SK-N-SH treated with all-trans-retinoic acid at 6 μM for 48 hours (cell line): ENCODE measurements at regions not wholly inside any gene's neighbourhood (a gene's known extent, or its start where the extent isn't known, plus 50 kb on each side); places are given as distances from the start of the nearest gene placed in this dataset.

Experiments used
- ATAC-seq: fragments of 200-7000 bp; cut with Tn5 transposase; 3 replicates; pipeline ENCODE4 v1.9.1; 2020; ENCODE audit warnings: mild to moderate bottlenecking, moderate library complexity
- ARNTL ChIP-seq: fragments of 450-650 bp; formaldehyde crosslinking; IDR thresholded peaks from 2 replicates; pipeline ENCODE4 v1.5.0; 2020; ENCODE audit warnings: low read depth, mild to moderate bottlenecking, moderate library complexity, borderline replicate concordance
- CSDC2 ChIP-seq: fragments of 250-450 bp; sonication (Bioruptor Pico); IDR thresholded peaks from 2 replicates; pipeline ENCODE4 v1.5.0; 2020; ENCODE audit warnings: mild to moderate bottlenecking, moderate library complexity
- ESRRG ChIP-seq: fragments of 250-450 bp; sonication (Bioruptor Pico); IDR thresholded peaks from 2 replicates; pipeline ENCODE4 v1.6.1; 2021; ENCODE audit warnings: mild to moderate bottlenecking
- GLIS3 ChIP-seq: fragments of 250-450 bp; sonication (Bioruptor Pico); IDR thresholded peaks from 2 replicates; pipeline ENCODE4 v1.5.0; 2020; ENCODE audit warnings: mild to moderate bottlenecking, moderate library complexity
- ISL1 ChIP-seq: fragments of 250-450 bp; sonication (Bioruptor Pico); IDR thresholded peaks from 2 replicates; pipeline ENCODE4 v2.1.2; 2022; ENCODE audit warnings: mild to moderate bottlenecking, moderate library complexity
- OSR1 ChIP-seq: fragments of 250-450 bp; sonication (Bioruptor Pico); IDR thresholded peaks from 2 replicates; pipeline ENCODE4 v1.8.0; 2022; ENCODE audit warnings: moderate library complexity, mild to moderate bottlenecking, inconsistent platforms
- PPARA ChIP-seq: fragments of 250-450 bp; sonication (Bioruptor Pico); IDR thresholded peaks from 2 replicates; pipeline ENCODE4 v1.5.0; 2020; ENCODE audit warnings: mild to moderate bottlenecking, borderline replicate concordance
- RARB ChIP-seq: fragments of 250-450 bp; sonication (Bioruptor Pico); IDR thresholded peaks from 2 replicates; pipeline ENCODE4 v1.8.0; 2021; ENCODE audit warnings: mild to moderate bottlenecking, moderate library complexity
- SNAI2 ChIP-seq: fragments of 250-450 bp; sonication (Bioruptor Pico); IDR thresholded peaks from 2 replicates; pipeline ENCODE4 v1.5.0; 2020; ENCODE audit warnings: mild to moderate bottlenecking, moderate library complexity
- TOX ChIP-seq: fragments of 250-450 bp; sonication (Bioruptor Pico); IDR thresholded peaks from 2 replicates; pipeline ENCODE4 v1.8.0; 2021; ENCODE audit warnings: mild to moderate bottlenecking, moderate library complexity, borderline replicate concordance
- ZC3H10 ChIP-seq: fragments of 250-450 bp; sonication (Bioruptor Pico); IDR thresholded peaks from 2 replicates; pipeline ENCODE4 v1.5.1; 2021; ENCODE audit warnings: mild to moderate bottlenecking, moderate library complexity
- ZFP3 ChIP-seq: fragments of 250-450 bp; sonication (Bioruptor Pico); IDR thresholded peaks from 2 replicates; pipeline ENCODE4 v1.5.0; 2020; ENCODE audit warnings: mild to moderate bottlenecking, moderate library complexity
- ZFP30 ChIP-seq: fragments of 450-650 bp; formaldehyde crosslinking; IDR thresholded peaks from 2 replicates; pipeline ENCODE4 v1.5.0; 2022; ENCODE audit warnings: mild to moderate bottlenecking, moderate library complexity
- ZNF565 ChIP-seq: fragments of 450-650 bp; formaldehyde crosslinking; conservative IDR thresholded peaks from 2 replicates; pipeline ENCODE4 v1.5.0; 2020; ENCODE audit warnings: low read depth, mild to moderate bottlenecking, moderate library complexity
- ZNF70 ChIP-seq: fragments of 450-650 bp; formaldehyde crosslinking; IDR thresholded peaks from 2 replicates; pipeline ENCODE4 v1.5.0; 2020; ENCODE audit warnings: mild to moderate bottlenecking, moderate library complexity
- ZNF8 ChIP-seq: fragments of 450-650 bp; formaldehyde crosslinking; IDR thresholded peaks from 2 replicates; pipeline ENCODE4 v1.5.0; 2020; ENCODE audit warnings: mild to moderate bottlenecking, moderate library complexity
- TF ChIP-seq, protein P1 (sequence below): fragments of 250-450 bp; sonication (Bioruptor Pico); IDR thresholded peaks from 2 replicates; pipeline ENCODE4 v1.5.1; 2021; ENCODE audit warnings: mild to moderate bottlenecking, moderate library complexity
- TF ChIP-seq, protein P2 (sequence below): fragments of 250-450 bp; sonication (Bioruptor Pico); IDR thresholded peaks from 2 replicates; pipeline ENCODE4 v1.8.0; 2020; ENCODE audit warnings: mild to moderate bottlenecking, moderate library complexity, borderline replicate concordance
- TF ChIP-seq, protein P3 (sequence below): fragments of 250-450 bp; sonication (Bioruptor Pico); IDR thresholded peaks from 2 replicates; pipeline ENCODE4 v1.5.1; 2020; ENCODE audit warnings: low read depth, mild to moderate bottlenecking, moderate library complexity
- TF ChIP-seq, protein P4 (sequence below): fragments of 250-450 bp; sonication (Bioruptor Pico); IDR thresholded peaks from 2 replicates; pipeline ENCODE4 v1.5.0; 2020; ENCODE audit warnings: mild to moderate bottlenecking, moderate library complexity
- TF ChIP-seq, protein P5 (sequence below): fragments of 250-450 bp; sonication (Bioruptor Pico); IDR thresholded peaks from 2 replicates; pipeline ENCODE4 v1.8.0; 2021; ENCODE audit warnings: low read depth, mild to moderate bottlenecking, moderate library complexity, borderline replicate concordance

DNA sequence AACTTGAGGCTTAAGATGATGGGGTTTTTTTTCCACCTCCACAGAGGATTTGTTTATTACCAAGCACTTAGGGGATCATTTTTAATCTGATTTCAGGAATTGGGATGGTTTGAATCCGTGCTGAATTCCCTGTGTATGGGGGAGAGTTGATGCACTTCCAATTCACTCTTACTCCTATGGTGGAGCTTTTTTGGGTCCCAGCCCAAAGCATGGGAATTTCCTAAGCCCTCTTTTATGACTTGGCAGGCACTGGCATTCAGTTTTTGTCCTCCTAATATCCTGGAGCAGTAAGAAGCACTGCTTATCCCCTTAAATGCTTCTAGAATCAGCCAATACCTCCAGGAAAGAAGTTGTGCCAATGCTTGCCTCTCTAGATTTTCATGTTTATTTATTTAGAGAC lies 78.7 kb downstream of the HYCC1 start:
- ATAC-seq: no peak
- TF ChIP-seq, protein P1, sequence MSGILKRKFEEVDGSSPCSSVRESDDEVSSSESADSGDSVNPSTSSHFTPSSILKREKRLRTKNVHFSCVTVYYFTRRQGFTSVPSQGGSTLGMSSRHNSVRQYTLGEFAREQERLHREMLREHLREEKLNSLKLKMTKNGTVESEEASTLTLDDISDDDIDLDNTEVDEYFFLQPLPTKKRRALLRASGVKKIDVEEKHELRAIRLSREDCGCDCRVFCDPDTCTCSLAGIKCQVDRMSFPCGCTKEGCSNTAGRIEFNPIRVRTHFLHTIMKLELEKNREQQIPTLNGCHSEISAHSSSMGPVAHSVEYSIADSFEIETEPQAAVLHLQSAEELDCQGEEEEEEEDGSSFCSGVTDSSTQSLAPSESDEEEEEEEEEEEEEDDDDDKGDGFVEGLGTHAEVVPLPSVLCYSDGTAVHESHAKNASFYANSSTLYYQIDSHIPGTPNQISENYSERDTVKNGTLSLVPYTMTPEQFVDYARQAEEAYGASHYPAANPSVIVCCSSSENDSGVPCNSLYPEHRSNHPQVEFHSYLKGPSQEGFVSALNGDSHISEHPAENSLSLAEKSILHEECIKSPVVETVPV (CRISPR knock-in tag): no peak

DNA sequence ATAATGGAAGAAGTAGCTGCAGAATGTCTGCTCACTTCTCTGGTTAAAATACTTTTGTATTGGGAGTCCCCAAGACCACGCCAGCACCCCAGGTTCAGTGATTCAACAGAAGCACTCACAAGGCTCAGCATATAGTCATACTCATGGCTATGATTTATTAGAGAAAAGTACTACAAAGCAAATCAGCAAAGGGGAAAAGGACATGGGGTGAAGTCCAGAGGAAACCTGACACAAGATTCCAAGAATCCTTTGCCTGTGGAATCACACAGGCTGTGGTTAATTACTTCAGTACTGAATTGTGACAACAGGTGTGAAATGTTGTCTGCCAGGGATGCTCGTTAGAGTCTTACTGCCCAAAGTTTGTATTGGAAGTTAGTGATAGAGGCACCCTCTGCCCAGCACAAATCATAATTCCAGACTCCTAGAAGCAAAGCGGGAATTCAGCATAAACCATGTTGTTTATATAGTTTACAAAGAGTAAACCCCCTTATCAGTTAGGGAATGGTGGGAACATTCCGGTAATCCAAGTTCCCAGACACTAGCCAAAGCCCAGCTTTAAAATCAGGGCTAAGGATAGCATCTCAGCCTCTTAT lies 79.4 kb downstream of the HYCC1 start:
- TF ChIP-seq, protein P2, sequence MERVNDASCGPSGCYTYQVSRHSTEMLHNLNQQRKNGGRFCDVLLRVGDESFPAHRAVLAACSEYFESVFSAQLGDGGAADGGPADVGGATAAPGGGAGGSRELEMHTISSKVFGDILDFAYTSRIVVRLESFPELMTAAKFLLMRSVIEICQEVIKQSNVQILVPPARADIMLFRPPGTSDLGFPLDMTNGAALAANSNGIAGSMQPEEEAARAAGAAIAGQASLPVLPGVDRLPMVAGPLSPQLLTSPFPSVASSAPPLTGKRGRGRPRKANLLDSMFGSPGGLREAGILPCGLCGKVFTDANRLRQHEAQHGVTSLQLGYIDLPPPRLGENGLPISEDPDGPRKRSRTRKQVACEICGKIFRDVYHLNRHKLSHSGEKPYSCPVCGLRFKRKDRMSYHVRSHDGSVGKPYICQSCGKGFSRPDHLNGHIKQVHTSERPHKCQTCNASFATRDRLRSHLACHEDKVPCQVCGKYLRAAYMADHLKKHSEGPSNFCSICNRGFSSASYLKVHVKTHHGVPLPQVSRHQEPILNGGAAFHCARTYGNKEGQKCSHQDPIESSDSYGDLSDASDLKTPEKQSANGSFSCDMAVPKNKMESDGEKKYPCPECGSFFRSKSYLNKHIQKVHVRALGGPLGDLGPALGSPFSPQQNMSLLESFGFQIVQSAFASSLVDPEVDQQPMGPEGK (CRISPR knock-in tag): no peak
- no peak for TF ChIP-seq SNAI2
- no peak for TF ChIP-seq ZC3H10 (CRISPR knock-in tag)
- TF ChIP-seq, protein P3, sequence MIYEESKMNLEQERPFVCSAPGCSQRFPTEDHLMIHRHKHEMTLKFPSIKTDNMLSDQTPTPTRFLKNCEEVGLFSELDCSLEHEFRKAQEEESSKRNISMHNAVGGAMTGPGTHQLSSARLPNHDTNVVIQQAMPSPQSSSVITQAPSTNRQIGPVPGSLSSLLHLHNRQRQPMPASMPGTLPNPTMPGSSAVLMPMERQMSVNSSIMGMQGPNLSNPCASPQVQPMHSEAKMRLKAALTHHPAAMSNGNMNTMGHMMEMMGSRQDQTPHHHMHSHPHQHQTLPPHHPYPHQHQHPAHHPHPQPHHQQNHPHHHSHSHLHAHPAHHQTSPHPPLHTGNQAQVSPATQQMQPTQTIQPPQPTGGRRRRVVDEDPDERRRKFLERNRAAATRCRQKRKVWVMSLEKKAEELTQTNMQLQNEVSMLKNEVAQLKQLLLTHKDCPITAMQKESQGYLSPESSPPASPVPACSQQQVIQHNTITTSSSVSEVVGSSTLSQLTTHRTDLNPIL (CRISPR knock-in tag): no peak
- TF ChIP-seq CSDC2: no peak
- no peak for TF ChIP-seq ESRRG
- TF ChIP-seq, protein P4, sequence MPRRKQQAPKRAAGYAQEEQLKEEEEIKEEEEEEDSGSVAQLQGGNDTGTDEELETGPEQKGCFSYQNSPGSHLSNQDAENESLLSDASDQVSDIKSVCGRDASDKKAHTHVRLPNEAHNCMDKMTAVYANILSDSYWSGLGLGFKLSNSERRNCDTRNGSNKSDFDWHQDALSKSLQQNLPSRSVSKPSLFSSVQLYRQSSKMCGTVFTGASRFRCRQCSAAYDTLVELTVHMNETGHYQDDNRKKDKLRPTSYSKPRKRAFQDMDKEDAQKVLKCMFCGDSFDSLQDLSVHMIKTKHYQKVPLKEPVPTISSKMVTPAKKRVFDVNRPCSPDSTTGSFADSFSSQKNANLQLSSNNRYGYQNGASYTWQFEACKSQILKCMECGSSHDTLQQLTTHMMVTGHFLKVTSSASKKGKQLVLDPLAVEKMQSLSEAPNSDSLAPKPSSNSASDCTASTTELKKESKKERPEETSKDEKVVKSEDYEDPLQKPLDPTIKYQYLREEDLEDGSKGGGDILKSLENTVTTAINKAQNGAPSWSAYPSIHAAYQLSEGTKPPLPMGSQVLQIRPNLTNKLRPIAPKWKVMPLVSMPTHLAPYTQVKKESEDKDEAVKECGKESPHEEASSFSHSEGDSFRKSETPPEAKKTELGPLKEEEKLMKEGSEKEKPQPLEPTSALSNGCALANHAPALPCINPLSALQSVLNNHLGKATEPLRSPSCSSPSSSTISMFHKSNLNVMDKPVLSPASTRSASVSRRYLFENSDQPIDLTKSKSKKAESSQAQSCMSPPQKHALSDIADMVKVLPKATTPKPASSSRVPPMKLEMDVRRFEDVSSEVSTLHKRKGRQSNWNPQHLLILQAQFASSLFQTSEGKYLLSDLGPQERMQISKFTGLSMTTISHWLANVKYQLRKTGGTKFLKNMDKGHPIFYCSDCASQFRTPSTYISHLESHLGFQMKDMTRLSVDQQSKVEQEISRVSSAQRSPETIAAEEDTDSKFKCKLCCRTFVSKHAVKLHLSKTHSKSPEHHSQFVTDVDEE (CRISPR knock-in tag): no peak
- no peak for TF ChIP-seq OSR1 (CRISPR knock-in tag)
- TF ChIP-seq ZNF565 (CRISPR knock-in tag): no peak
- TF ChIP-seq ZFP3 (CRISPR knock-in tag): no peak
- no peak for TF ChIP-seq ZNF8 (CRISPR knock-in tag)
- TF ChIP-seq ARNTL (CRISPR knock-in tag): no peak
- no peak for TF ChIP-seq ZFP30 (CRISPR knock-in tag)
- no peak for TF ChIP-seq RARB (CRISPR knock-in tag)
- TF ChIP-seq ZNF70 (CRISPR knock-in tag): no peak
- TF ChIP-seq, protein P1 (CRISPR knock-in tag): no peak
- TF ChIP-seq PPARA (CRISPR knock-in tag): no peak
- TF ChIP-seq TOX (CRISPR knock-in tag): no peak
- TF ChIP-seq GLIS3 (CRISPR knock-in tag): no peak
- no peak for ATAC-seq

DNA sequence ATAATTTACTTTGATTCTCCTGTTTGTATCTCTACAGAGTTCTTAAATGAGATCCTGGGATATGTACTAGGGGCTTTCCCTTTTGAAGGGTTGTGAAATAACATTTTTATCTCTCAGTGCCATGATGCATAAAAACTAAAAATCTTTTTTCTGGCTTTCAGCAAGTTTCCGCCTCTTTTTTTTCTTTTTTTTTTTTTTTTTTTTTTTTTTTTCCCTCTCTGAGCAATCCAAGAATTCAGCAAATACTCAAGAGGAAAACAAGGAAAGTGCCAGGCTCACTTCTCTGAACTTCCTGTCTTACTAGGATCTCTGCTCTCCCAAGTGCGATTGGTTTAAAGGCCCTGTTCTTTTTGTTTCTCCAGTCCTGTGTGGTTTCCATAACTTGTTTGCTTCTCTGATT lies 79.9 kb downstream of the HYCC1 start:
- TF ChIP-seq, protein P2 (CRISPR knock-in tag): no peak
- TF ChIP-seq ZNF70 (CRISPR knock-in tag) (no peak), SNAI2 (no peak), CSDC2 (no peak), ISL1 (CRISPR knock-in tag) (no peak), ESRRG (no peak), ZFP3 (CRISPR knock-in tag) (no peak), ZNF565 (CRISPR knock-in tag) (no peak), PPARA (CRISPR knock-in tag) (no peak), OSR1 (CRISPR knock-in tag) (no peak), ZFP30 (CRISPR knock-in tag) (no peak), ZC3H10 (CRISPR knock-in tag) (no peak)
- TF ChIP-seq, protein P5, sequence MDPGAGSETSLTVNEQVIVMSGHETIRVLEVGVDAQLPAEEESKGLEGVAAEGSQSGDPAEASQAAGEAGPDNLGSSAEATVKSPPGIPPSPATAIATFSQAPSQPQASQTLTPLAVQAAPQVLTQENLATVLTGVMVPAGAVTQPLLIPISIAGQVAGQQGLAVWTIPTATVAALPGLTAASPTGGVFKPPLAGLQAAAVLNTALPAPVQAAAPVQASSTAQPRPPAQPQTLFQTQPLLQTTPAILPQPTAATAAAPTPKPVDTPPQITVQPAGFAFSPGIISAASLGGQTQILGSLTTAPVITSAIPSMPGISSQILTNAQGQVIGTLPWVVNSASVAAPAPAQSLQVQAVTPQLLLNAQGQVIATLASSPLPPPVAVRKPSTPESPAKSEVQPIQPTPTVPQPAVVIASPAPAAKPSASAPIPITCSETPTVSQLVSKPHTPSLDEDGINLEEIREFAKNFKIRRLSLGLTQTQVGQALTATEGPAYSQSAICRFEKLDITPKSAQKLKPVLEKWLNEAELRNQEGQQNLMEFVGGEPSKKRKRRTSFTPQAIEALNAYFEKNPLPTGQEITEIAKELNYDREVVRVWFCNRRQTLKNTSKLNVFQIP (CRISPR knock-in tag): no peak
- ATAC-seq: no peak
